ENCODE measurements at regions not wholly inside any gene's neighbourhood (a gene's known extent, or its start where the extent isn't known, plus 50 kb on each side); places are given as distances from the start of the nearest gene placed in this dataset.

- in situ Hi-C loops (cut with MboI; ENCODE audit: low sequenced_read_pairs, unreplicated experiment), result no loop called here
- no peak for TF ChIP-seq CTCF (IDR thresholded peaks at IDR 0.05; ENCODE audit: borderline replicate concordance, control extremely low read depth, extremely low read depth, insufficient read depth, missing control alignments)
- DNase-seq (ENCODE audit: low spot score), result no peak
Measured at GRCh38 chr7:25995216-25995615, 156.8 kb upstream of the NFE2L3 start.

GRCh38 chr7:25996006-25996408 is 156.0 kb upstream of the NFE2L3 start:
- in situ Hi-C loops (cut with MboI; ENCODE audit: low sequenced_read_pairs, unreplicated experiment), result no loop called here
- TF ChIP-seq CTCF (IDR thresholded peaks at IDR 0.05; ENCODE audit: borderline replicate concordance, control extremely low read depth, extremely low read depth, insufficient read depth, missing control alignments), result no peak
- DNase-seq (ENCODE audit: low spot score), result no peak

GRCh38 chr7:25998499-25998898 is 153.5 kb upstream of the NFE2L3 start:
- TF ChIP-seq CTCF (IDR thresholded peaks at IDR 0.05; ENCODE audit: borderline replicate concordance, control extremely low read depth, extremely low read depth, insufficient read depth, missing control alignments), result no peak
- in situ Hi-C loops (cut with MboI; ENCODE audit: low sequenced_read_pairs, unreplicated experiment), result no loop called here
- DNase-seq (ENCODE audit: low spot score), result no peak

GRCh38 chr7:26000841-26001240 is 151.2 kb upstream of the NFE2L3 start:
- no peak for TF ChIP-seq CTCF (IDR thresholded peaks at IDR 0.05; ENCODE audit: borderline replicate concordance, control extremely low read depth, extremely low read depth, insufficient read depth, missing control alignments)
- in situ Hi-C loops (cut with MboI; ENCODE audit: low sequenced_read_pairs, unreplicated experiment), result no loop called here
- no peak for DNase-seq (ENCODE audit: low spot score)

- TF ChIP-seq CTCF (IDR thresholded peaks at IDR 0.05; ENCODE audit: borderline replicate concordance, control extremely low read depth, extremely low read depth, insufficient read depth, missing control alignments), result no peak
- DNase-seq (ENCODE audit: low spot score), result no peak
- in situ Hi-C loops (cut with MboI; ENCODE audit: low sequenced_read_pairs, unreplicated experiment), result no loop called here
Measured at GRCh38 chr7:26001662-26002244, 150.2 kb upstream of the NFE2L3 start.

GRCh38 chr7:26005683-26006410 is 146.2 kb upstream of the NFE2L3 start:
- TF ChIP-seq CTCF (IDR thresholded peaks at IDR 0.05; ENCODE audit: borderline replicate concordance, control extremely low read depth, extremely low read depth, insufficient read depth, missing control alignments), result no peak
- DNase-seq (ENCODE audit: low spot score), result no peak
- in situ Hi-C loops (cut with MboI; ENCODE audit: low sequenced_read_pairs, unreplicated experiment), result no loop called here
